GM12878 (cell line): ENCODE measurements at regions not wholly inside any gene's neighbourhood (a gene's known extent, or its start where the extent isn't known, plus 50 kb on each side); places are given as distances from the start of the nearest gene placed in this dataset.

Experiments used
- TAF1 ChIP-seq: IDR thresholded peaks from 2 replicates; pipeline ENCODE4 v1.6.1; 2011; ENCODE audit warnings: mild to moderate bottlenecking, low read depth, low read length, borderline replicate concordance
- ZSCAN29 ChIP-seq: fragments of 450-650 bp; IDR thresholded peaks from 2 replicates; pipeline ENCODE4 v1.6.1; 2017; ENCODE audit warnings: mild to moderate bottlenecking, moderate library complexity

DNA sequence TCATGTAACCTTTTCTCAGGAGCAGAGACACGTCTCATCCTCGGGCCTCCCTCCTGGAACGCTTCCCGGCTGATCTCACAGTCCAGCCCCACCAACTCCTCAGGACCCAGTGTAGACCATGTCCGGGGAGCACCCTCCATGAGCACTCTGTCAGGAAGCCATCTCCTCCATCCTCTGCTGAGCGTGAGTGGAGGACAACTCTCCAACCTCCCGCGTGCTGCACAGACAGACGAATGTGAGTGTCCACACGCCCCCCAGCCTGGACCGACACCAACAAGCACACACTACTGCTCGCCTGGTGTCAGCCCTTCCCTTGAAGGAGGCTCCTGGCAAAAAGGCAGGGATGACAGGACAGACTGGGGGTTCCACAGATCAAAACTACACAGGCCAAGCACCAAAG, 86.6 kb downstream of the SHANK2 start:
- no peak for TF ChIP-seq ZSCAN29
- TF ChIP-seq TAF1, result no peak
